ENCODE measurements at regions not wholly inside any gene's neighbourhood (a gene's known extent, or its start where the extent isn't known, plus 50 kb on each side); places are given as distances from the start of the nearest gene placed in this dataset.

DNA sequence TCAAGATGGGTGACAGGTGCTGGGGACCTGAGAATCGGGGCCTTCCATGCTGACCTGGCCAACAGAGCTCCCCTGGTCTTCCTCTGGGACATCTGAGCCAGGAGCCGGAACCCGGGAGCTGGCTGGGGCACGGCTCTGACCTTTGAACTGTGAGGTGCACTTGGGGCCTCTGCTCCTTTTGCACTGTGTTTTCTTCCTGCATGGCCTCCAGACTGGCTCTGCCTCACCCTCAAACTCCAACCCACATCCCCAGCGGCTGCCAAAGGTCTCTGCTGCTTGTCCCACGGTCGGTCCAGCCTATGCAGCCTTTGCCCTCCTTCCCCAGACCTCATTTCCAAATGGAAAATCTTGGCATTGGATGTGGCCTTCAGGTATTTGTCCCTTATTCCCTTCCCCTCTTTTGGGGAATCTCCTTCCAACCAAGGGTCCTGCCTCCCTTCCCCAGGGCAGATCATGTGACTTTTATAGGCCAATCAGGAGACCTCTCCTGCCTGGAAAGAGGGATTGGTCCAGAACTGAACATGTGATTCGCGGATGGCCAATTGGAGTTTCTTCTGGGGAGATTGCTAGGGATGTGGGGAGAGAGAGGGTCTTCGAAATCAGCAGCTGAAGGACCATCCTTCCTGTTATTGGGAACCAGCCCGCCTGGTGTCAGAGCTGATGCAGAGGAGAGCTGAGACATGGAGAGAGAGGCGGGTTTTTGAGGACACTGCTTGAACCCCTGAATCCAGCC is 117.9 kb downstream of the CYLD start:
- Histone ChIP-seq H3K36me3 (replicated peaks in 1 of 2; ENCODE audit: insufficient read depth in 1 of 2, low read depth in 2 of 2) (no peaks in the 10 kb centered on the region), H3K4me3 (no peak overlapping the region), H3K27me3 (no peaks in the 10 kb centered on the region), H3K4me1 (no peaks in the 10 kb centered on the region), H3K9me3 (no peaks in the 10 kb centered on the region), H3K27ac (no peak overlapping the region)
- intact Hi-C loops (cut with DNase I), result no loop called here
- WGBS, 2 donors, result 76 to 78% methylated on average over 12 of the region's 12 CpGs
- DNase-seq (no peak), ATAC-seq (no peak)
- no peak for TF ChIP-seq POLR2A (IDR thresholded peaks at IDR 0.05)
- TF ChIP-seq, protein P1, sequence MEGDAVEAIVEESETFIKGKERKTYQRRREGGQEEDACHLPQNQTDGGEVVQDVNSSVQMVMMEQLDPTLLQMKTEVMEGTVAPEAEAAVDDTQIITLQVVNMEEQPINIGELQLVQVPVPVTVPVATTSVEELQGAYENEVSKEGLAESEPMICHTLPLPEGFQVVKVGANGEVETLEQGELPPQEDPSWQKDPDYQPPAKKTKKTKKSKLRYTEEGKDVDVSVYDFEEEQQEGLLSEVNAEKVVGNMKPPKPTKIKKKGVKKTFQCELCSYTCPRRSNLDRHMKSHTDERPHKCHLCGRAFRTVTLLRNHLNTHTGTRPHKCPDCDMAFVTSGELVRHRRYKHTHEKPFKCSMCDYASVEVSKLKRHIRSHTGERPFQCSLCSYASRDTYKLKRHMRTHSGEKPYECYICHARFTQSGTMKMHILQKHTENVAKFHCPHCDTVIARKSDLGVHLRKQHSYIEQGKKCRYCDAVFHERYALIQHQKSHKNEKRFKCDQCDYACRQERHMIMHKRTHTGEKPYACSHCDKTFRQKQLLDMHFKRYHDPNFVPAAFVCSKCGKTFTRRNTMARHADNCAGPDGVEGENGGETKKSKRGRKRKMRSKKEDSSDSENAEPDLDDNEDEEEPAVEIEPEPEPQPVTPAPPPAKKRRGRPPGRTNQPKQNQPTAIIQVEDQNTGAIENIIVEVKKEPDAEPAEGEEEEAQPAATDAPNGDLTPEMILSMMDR (IDR thresholded peaks at IDR 0.05), result no peak

DNA sequence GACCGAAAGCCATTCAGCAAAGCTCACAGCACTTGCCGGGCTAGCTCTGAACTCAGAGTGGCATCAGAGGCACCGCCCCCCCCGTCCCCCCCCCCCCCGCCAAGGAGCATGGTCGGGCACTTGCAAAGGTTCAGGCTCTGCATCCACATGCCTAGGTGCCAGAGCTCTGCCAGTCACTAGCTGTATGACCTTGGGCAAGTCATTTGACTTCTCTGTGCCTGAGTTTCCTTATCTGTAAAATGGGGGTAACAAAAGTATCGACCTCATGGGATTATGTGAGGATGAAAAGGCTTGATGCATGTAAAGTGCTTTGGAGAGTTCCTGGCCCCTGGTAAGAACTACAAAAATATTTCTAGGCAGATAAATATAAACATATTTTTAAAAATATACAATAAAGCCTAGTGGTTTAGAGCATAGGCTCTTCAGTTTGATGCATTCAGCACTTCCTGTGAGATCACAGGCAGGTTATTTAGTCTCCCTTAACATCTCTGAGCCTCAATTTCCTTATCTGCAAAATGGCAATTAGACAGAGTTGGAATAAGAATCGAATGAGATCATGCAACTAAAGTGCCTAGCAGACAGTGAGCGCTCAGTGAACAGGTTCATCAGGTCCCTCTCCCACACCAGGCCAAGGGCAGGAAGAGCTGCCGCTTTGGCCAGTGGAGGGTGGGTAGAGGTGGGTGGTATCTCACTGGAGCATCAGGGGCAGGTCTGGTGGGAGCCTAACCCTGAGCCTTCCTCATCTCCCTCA is 117.2 kb downstream of the CYLD start:
- WGBS, 2 donors, result 64 to 67% methylated on average over 8 to 10 of the region's 10 CpGs
- ATAC-seq (no peak), DNase-seq (no peak)
- Histone ChIP-seq H3K36me3 (replicated peaks in 1 of 2; ENCODE audit: insufficient read depth in 1 of 2, low read depth in 2 of 2) (no peaks in the 10 kb centered on the region), H3K27ac (no peak overlapping the region), H3K27me3 (no peaks in the 10 kb centered on the region), H3K4me1 (no peaks in the 10 kb centered on the region), H3K9me3 (no peaks in the 10 kb centered on the region), H3K4me3 (no peak overlapping the region)
- intact Hi-C loops (cut with DNase I), result no loop called here
- no peak for TF ChIP-seq POLR2A (IDR thresholded peaks at IDR 0.05)
- TF ChIP-seq, protein P1 (IDR thresholded peaks at IDR 0.05), result no peak

GRCh38 chr16:50858376-50858775 is 116.5 kb downstream of the CYLD start:
- H3K27me3 ChIP-seq, result no peaks in the 10 kb centered on the region
- no peak for DNase-seq
- H3K27ac ChIP-seq, result no peak overlapping the region
- ATAC-seq, result no peak
- TF ChIP-seq, protein P1 (IDR thresholded peaks at IDR 0.05), result no peak
- no peak for TF ChIP-seq POLR2A (IDR thresholded peaks at IDR 0.05)
- no peaks in the 10 kb centered on the region for H3K9me3 ChIP-seq
- no peak overlapping the region for H3K4me3 ChIP-seq
- no peaks in the 10 kb centered on the region for H3K4me1 ChIP-seq
- intact Hi-C loops (cut with DNase I), result no loop called here
- no peaks in the 10 kb centered on the region for H3K36me3 ChIP-seq (replicated peaks in 1 of 2; ENCODE audit: insufficient read depth in 1 of 2, low read depth in 2 of 2)
- 75 to 79% methylated on average over 6 of the region's 6 CpGs for WGBS, 2 donors

DNA sequence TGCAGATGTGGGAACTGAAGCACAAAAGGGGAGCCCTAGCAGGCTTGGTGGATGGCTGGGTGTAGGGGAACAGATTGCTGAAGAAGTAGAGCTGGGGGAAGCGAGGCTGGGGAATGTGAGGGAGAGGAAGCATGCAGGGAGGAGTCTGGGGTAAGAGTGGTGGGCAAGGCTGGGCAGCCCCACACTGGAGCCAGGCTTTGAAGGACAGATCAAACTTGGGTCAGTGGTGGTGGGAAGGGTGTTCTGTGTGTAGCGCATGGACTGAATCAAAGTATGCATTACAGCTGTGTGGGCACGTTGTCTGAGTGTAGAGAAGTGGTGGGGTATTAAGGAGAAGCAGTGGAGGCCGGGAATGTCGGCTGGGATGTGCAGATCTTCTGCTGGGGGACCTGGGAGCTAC is 116.0 kb downstream of the CYLD start:
- Histone ChIP-seq H3K27ac (no peak overlapping the region), H3K9me3 (no peaks in the 10 kb centered on the region), H3K4me3 (no peak overlapping the region), H3K36me3 (replicated peaks in 1 of 2; ENCODE audit: insufficient read depth in 1 of 2, low read depth in 2 of 2) (no peaks in the 10 kb centered on the region), H3K4me1 (no peaks in the 10 kb centered on the region), H3K27me3 (no peaks in the 10 kb centered on the region)
- intact Hi-C loops (cut with DNase I), result no loop called here
- no peak for DNase-seq
- TF ChIP-seq, protein P1 (IDR thresholded peaks at IDR 0.05), result no peak
- TF ChIP-seq POLR2A (IDR thresholded peaks at IDR 0.05), result no peak
- 78 to 82% methylated on average over 5 of the region's 5 CpGs for WGBS, 2 donors
- no peak for ATAC-seq
